Esophagus squamous epithelium (tissue), 4 donors: ENCODE measurements at regions not wholly inside any gene's neighbourhood (a gene's known extent, or its start where the extent isn't known, plus 50 kb on each side); places are given as distances from the start of the nearest gene placed in this dataset.

ENCODE experiments used
- POLR2A ChIP-seq, 4 donors: fragments of 450-650 bp; IDR thresholded peaks; one replicate each; pipeline ENCODE4 v1.6.1; 2017; ENCODE audit warnings: antibody characterized with exemption in 4 of 4, mild to moderate bottlenecking in 4 of 4, moderate library complexity in 3 of 4
- TF ChIP-seq, protein P1 (sequence below), 6 experiments: fragments of 450-650 bp in 4 of 6; fragments of 200-600 bp in 2 of 6; sonication (generic) in 2 of 6; IDR thresholded peaks; one replicate each; pipeline ENCODE4 v1.5.1; 2016 to 2019; ENCODE audit warnings: antibody characterized with exemption in 6 of 6, mild to moderate bottlenecking in 4 of 6, moderate library complexity in 4 of 6

DNA sequence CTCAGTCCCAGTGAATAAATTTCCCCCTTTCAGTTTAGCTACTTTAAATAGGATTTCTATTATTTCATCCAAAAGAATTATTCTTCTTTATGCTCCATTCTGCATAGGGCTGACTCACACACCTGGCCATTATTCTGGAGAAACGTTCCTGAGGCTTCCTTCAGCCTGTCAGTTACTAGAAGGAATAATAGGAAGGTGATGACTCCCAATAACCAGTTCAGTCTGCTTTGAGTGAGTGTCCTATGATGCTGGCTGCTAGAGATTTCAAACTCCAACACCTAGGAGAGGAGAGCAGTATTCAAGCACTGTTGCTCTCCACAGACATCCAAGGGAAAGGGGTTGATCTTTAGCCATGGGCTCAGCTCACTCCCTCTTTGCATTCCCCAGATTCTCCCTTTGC lies 117.8 kb downstream of the KCTD12 start:
- TF ChIP-seq, protein P1, sequence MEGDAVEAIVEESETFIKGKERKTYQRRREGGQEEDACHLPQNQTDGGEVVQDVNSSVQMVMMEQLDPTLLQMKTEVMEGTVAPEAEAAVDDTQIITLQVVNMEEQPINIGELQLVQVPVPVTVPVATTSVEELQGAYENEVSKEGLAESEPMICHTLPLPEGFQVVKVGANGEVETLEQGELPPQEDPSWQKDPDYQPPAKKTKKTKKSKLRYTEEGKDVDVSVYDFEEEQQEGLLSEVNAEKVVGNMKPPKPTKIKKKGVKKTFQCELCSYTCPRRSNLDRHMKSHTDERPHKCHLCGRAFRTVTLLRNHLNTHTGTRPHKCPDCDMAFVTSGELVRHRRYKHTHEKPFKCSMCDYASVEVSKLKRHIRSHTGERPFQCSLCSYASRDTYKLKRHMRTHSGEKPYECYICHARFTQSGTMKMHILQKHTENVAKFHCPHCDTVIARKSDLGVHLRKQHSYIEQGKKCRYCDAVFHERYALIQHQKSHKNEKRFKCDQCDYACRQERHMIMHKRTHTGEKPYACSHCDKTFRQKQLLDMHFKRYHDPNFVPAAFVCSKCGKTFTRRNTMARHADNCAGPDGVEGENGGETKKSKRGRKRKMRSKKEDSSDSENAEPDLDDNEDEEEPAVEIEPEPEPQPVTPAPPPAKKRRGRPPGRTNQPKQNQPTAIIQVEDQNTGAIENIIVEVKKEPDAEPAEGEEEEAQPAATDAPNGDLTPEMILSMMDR (IDR thresholded peaks at IDR 0.05), result no peak
- TF ChIP-seq POLR2A (IDR thresholded peaks at IDR 0.05), result no peak
